Uterus (tissue), 2 donors: ENCODE measurements at regions not wholly inside any gene's neighbourhood (a gene's known extent, or its start where the extent isn't known, plus 50 kb on each side); places are given as distances from the start of the nearest gene placed in this dataset.

Source experiments
- CTCF ChIP-seq, 4 experiments: fragments of 200-600 bp in 2 of 4; fragments of 450-650 bp in 2 of 4; sonication (generic) in 2 of 4; IDR thresholded peaks; one replicate each; pipeline ENCODE4 v1.5.1; 2016 to 2019; ENCODE audit warnings: antibody characterized with exemption in 4 of 4, mild to moderate bottlenecking in 2 of 4, moderate library complexity in 1 of 4
- POLR2A ChIP-seq, 2 donors: fragments of 450-650 bp; IDR thresholded peaks; one replicate each; pipeline ENCODE4 v1.6.1; 2016; ENCODE audit warnings: antibody characterized with exemption in 2 of 2, mild to moderate bottlenecking in 1 of 2, moderate library complexity in 1 of 2

GRCh38 chr3:162366166-162366766 is 869.7 kb downstream of the OTOL1 start:
- TF ChIP-seq CTCF (IDR thresholded peaks at IDR 0.05) (no peak), POLR2A (IDR thresholded peaks at IDR 0.05) (no peak)
